Limb (tissue), 2 donors: ENCODE measurements at regions not wholly inside any gene's neighbourhood (a gene's known extent, or its start where the extent isn't known, plus 50 kb on each side); places are given as distances from the start of the nearest gene placed in this dataset.
"Not testable (repeated sequence)": the region's sequence is repeated elsewhere in the genome, so short reads cannot be mapped to it uniquely, and the experiment has no call there.

Experiments used
- DNase-seq, 2 donors: peaks; one replicate each; pipeline ENCODE4 v3.0.0-alpha.2; 2016; ENCODE audit errors: extremely low spot score in 2 of 2

GRCh38 chr4:77220828-77221613, 64.0 kb downstream of the CCNG2 start:
- peak in 1 of 2 donors; percentile 34 for DNase-seq

GRCh38 chr4:77225022-77225421, 68.0 kb downstream of the CCNG2 start:
- no peak for DNase-seq

- DNase-seq = no peak
Observed at GRCh38 chr4:77226939-77227705, 70.1 kb downstream of the CCNG2 start.

GRCh38 chr4:77229433-77229832, 72.4 kb downstream of the CCNG2 start:
- no peak for DNase-seq

- no peak for DNase-seq
Observed at GRCh38 chr4:77232653-77233052, 75.6 kb downstream of the CCNG2 start.

- DNase-seq = no peak
Observed at GRCh38 chr4:77235289-77235854, 78.4 kb downstream of the CCNG2 start.

- DNase-seq = no peak
Observed at GRCh38 chr4:77236806-77237205, 79.8 kb downstream of the CCNG2 start.

- DNase-seq = peak in 1 of 2 donors; percentile 68
Observed at GRCh38 chr4:77240469-77241066, 83.6 kb downstream of the CCNG2 start.

GRCh38 chr4:77248805-77249204, 91.8 kb downstream of the CCNG2 start:
- no peak for DNase-seq

GRCh38 chr4:77251751-77252150, 94.7 kb downstream of the CCNG2 start:
- no peak for DNase-seq

- no peak for DNase-seq
Observed at GRCh38 chr4:77263247-77263646, 106.2 kb downstream of the CCNG2 start.

- not testable (repeated sequence) for DNase-seq
Observed at GRCh38 chr4:77263976-77264375, 107.0 kb downstream of the CCNG2 start.

GRCh38 chr4:77264826-77265225, 107.8 kb downstream of the CCNG2 start:
- DNase-seq = no peak

- DNase-seq = no peak
Observed at GRCh38 chr4:77268108-77268507, 111.1 kb downstream of the CCNG2 start.

- no peak for DNase-seq
Observed at GRCh38 chr4:77269505-77269904, 112.5 kb downstream of the CCNG2 start.

- DNase-seq = no peak
Observed at GRCh38 chr4:77273412-77273811, 116.4 kb downstream of the CCNG2 start.

GRCh38 chr4:77279114-77279513, 122.1 kb downstream of the CCNG2 start:
- not testable (repeated sequence) for DNase-seq

- no peak for DNase-seq
Observed at GRCh38 chr4:77282305-77282704, 125.3 kb downstream of the CCNG2 start.

- no peak for DNase-seq
Observed at GRCh38 chr4:77284036-77284435, 127.0 kb downstream of the CCNG2 start.

GRCh38 chr4:77286906-77287305, 129.9 kb downstream of the CCNG2 start:
- DNase-seq = no peak

- DNase-seq = no peak
Observed at GRCh38 chr4:77293426-77293825, 136.4 kb downstream of the CCNG2 start.

GRCh38 chr4:77300996-77301395, 144.0 kb downstream of the CCNG2 start:
- DNase-seq = not testable (repeated sequence)
